Spleen (tissue), 11 donors: ENCODE measurements at regions not wholly inside any gene's neighbourhood (a gene's known extent, or its start where the extent isn't known, plus 50 kb on each side); places are given as distances from the start of the nearest gene placed in this dataset.

Source experiments
- DNase-seq: peaks from one replicate; pipeline ENCODE4 v3.0.0-alpha.2; 2020
- H3K27ac ChIP-seq, 8 donors: fragments of 200-600 bp; sonication (generic) in 7 of 8; 1 replicate in 4 of 8; 2 replicates in 4 of 8; pipeline versions ENCODE4 v1.5.0 to v1.8.0; 2016 to 2021; ENCODE audit warnings: inconsistent platforms in 4 of 8, mild to moderate bottlenecking in 4 of 8, moderate library complexity in 1 of 8
- H3K27me3 ChIP-seq, 7 donors: fragments of 200-600 bp; sonication (generic) in 6 of 7; replicated peaks in 1 of 7; 1 replicate in 4 of 7; 2 replicates in 3 of 7; pipeline versions ENCODE4 v1.5.0 to v1.8.0; 2016 to 2021; ENCODE audit warnings: inconsistent platforms in 3 of 7, mild to moderate bottlenecking in 1 of 7
- H3K36me3 ChIP-seq, 6 donors: fragments of 200-600 bp; sonication (generic) in 5 of 6; 1 replicate in 4 of 6; 2 replicates in 2 of 6; pipeline versions ENCODE4 v1.5.0 to v1.8.0; 2016 to 2021; ENCODE audit warnings: inconsistent platforms in 2 of 6
- H3K4me1 ChIP-seq, 6 donors: fragments of 200-600 bp; sonication (generic) in 5 of 6; 1 replicate in 3 of 6; 2 replicates in 3 of 6; pipeline versions ENCODE4 v1.5.0 to v1.8.0; 2016 to 2021; ENCODE audit warnings: inconsistent platforms in 3 of 6
- H3K4me3 ChIP-seq, 8 donors: fragments of 200-600 bp; sonication (generic) in 7 of 8; 1 replicate in 4 of 8; 2 replicates in 4 of 8; pipeline versions ENCODE4 v1.5.0 to v1.8.0; 2016 to 2021; ENCODE audit warnings: inconsistent platforms in 4 of 8, mild to moderate bottlenecking in 4 of 8, moderate library complexity in 2 of 8
- H3K9me3 ChIP-seq, 8 donors: fragments of 200-600 bp; sonication (generic) in 7 of 8; 1 replicate in 4 of 8; 2 replicates in 4 of 8; pipeline versions ENCODE4 v1.5.0 to v1.8.0; 2016 to 2021; ENCODE audit warnings: inconsistent platforms in 4 of 8
- POLR2A ChIP-seq, 3 donors: fragments of 450-650 bp; IDR thresholded peaks; one replicate each; pipeline ENCODE4 v1.5.1; 2017; ENCODE audit warnings: antibody characterized with exemption in 3 of 3, mild to moderate bottlenecking in 1 of 3
- POLR2AphosphoS5 ChIP-seq, 3 donors: sonication (generic); formaldehyde crosslinking; IDR thresholded peaks; one replicate each; pipeline ENCODE4 v1.5.1; 2017; ENCODE audit warnings: antibody characterized with exemption in 3 of 3
- WGBS, 5 donors: extraction: QIAGEN DNeasy Blood & Tissue Kit in 3 of 5; methylation state at CpG; one replicate each; pipeline versions ENCODE4 v1.1.5 to v1.1.7; 2013 to 2018; 5-methylcytosine and 5-hydroxymethylcytosine counted together
- intact Hi-C: fragments of 100-400 bp; cut with DNase I; formaldehyde crosslinking; loops from one replicate; pipeline ENCODE4 v1.15.0; 2023; ENCODE audit warnings: low total_unique reads
- TF ChIP-seq, protein P1 (sequence below), 11 experiments: fragments of 200-600 bp in 7 of 11; fragments of 450-650 bp in 4 of 11; sonication (generic) in 4 of 11; IDR thresholded peaks in 8 of 11; conservative IDR thresholded peaks in 3 of 11; 1 replicate in 7 of 11; 2 replicates in 4 of 11; pipeline versions ENCODE4 v1.4.0 to v1.8.0; 2016 to 2021; ENCODE audit warnings: antibody characterized with exemption in 11 of 11, inconsistent platforms in 4 of 11, mild to moderate bottlenecking in 1 of 11
- donor health status: healthy with polysubstance abuse.
- donor health status: DM: no; HTN: no; CAD: no; lungs with moderate emphysema.
- donor health status: DM: no; HTN: no; CAD: no.
- donor health status: Bipolar disorder and iron deficiency.
- donor health status: healthy.
- donor health status: DM: no; HTN: no; CAD: no.
- donor health status: DM: yes; HTN: yes; CAD: no.

DNA sequence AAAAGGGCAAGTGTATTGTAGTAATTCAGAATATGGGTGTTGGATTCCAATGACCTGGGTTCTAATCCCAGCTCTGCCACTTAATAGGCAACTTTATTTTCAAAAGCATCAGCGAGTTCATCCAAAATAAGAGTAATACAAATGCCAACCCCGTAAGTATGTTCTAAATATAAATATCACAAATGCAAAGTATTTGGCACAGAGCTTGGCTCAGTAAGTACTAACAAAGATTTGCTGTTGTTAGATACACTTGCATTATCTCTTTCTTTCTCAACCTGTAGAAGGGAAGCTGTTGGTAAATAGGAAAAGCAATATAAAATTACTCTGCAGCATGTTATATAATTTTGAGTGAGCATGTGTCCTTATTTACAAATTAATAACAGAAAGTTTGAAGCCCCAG, 1302.6 kb upstream of the FAM98A start:
- H3K4me3 ChIP-seq = no peak overlapping the region
- H3K36me3 ChIP-seq = no peaks in the 10 kb centered on the region
- intact Hi-C loops = no loop called here
- DNase-seq = no peak
- TF ChIP-seq POLR2A (IDR thresholded peaks at IDR 0.05) = no peak
- TF ChIP-seq POLR2AphosphoS5 (IDR thresholded peaks at IDR 0.05) = no peak
- TF ChIP-seq, protein P1, sequence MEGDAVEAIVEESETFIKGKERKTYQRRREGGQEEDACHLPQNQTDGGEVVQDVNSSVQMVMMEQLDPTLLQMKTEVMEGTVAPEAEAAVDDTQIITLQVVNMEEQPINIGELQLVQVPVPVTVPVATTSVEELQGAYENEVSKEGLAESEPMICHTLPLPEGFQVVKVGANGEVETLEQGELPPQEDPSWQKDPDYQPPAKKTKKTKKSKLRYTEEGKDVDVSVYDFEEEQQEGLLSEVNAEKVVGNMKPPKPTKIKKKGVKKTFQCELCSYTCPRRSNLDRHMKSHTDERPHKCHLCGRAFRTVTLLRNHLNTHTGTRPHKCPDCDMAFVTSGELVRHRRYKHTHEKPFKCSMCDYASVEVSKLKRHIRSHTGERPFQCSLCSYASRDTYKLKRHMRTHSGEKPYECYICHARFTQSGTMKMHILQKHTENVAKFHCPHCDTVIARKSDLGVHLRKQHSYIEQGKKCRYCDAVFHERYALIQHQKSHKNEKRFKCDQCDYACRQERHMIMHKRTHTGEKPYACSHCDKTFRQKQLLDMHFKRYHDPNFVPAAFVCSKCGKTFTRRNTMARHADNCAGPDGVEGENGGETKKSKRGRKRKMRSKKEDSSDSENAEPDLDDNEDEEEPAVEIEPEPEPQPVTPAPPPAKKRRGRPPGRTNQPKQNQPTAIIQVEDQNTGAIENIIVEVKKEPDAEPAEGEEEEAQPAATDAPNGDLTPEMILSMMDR (IDR thresholded peaks at IDR 0.05 in 8 of 11, conservative IDR thresholded peaks at IDR 0.05 in 3 of 11) = no peak
- no peaks in the 10 kb centered on the region for H3K4me1 ChIP-seq
- WGBS, 5 donors = 72 to 89% (median 81%) methylated on average over 2 of the region's 2 CpGs
- H3K9me3 ChIP-seq = no peaks in the 10 kb centered on the region
- no peaks in the 10 kb centered on the region for H3K27me3 ChIP-seq
- H3K27ac ChIP-seq = no peak overlapping the region

DNA sequence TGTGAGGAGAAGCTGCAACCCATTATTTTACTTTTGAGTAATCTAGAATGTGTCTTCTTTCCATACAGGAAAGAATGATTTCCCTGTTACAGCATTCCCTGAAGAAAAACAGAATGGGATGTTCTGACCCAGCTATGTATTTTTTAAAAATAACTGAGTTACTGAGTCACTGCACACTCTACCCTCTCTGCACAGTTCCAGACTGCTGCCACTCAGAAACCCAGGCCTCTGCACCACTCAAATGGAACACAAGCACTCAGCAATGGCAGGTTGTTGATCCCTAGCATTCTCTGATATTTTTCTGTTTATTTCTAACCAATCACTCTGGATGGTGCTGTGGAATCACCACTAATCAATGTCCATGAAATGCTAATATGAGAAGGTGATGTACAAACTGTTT, 1300.0 kb upstream of the FAM98A start:
- Histone ChIP-seq H3K4me1 (no peaks in the 10 kb centered on the region), H3K9me3 (no peaks in the 10 kb centered on the region), H3K27me3 (no peaks in the 10 kb centered on the region), H3K27ac (no peak overlapping the region), H3K36me3 (no peaks in the 10 kb centered on the region), H3K4me3 (no peak overlapping the region)
- DNase-seq = no peak
- TF ChIP-seq, protein P1 (IDR thresholded peaks at IDR 0.05 in 8 of 11, conservative IDR thresholded peaks at IDR 0.05 in 3 of 11) = no peak
- TF ChIP-seq POLR2AphosphoS5 (IDR thresholded peaks at IDR 0.05) (no peak), POLR2A (IDR thresholded peaks at IDR 0.05) (no peak)
- intact Hi-C loops = no loop called here

DNA sequence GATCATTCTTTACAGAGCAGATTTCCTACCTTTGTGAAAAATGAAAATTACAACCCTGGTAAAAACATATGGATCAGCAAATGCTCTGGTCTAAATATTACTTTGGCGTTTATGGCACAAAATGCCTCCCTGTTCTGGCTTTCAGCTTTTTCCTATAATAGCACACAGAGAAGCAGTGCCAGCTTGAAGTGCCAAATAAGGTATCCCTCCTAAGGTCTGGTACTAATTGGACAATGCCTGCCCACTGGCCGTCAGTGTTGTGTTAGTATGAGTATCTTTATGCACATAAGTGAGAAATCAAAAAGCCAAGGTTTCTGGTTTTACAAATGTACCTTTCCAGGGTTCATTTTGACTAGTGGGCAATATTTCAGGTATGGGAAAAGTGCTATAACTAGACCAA, 1293.7 kb upstream of the FAM98A start:
- intact Hi-C loops = no loop called here
- Histone ChIP-seq H3K36me3 (no peaks in the 10 kb centered on the region), H3K9me3 (no peaks in the 10 kb centered on the region), H3K27ac (no peak overlapping the region), H3K4me3 (no peak overlapping the region), H3K27me3 (no peaks in the 10 kb centered on the region), H3K4me1 (no peaks in the 10 kb centered on the region)
- DNase-seq = no peak
- TF ChIP-seq, protein P1 (IDR thresholded peaks at IDR 0.05 in 8 of 11, conservative IDR thresholded peaks at IDR 0.05 in 3 of 11) = no peak
- TF ChIP-seq POLR2AphosphoS5 (IDR thresholded peaks at IDR 0.05) = no peak
- TF ChIP-seq POLR2A (IDR thresholded peaks at IDR 0.05) = no peak
- WGBS, 5 donors = 75 to 87% (median 79%) methylated on average over 2 of the region's 2 CpGs

DNA sequence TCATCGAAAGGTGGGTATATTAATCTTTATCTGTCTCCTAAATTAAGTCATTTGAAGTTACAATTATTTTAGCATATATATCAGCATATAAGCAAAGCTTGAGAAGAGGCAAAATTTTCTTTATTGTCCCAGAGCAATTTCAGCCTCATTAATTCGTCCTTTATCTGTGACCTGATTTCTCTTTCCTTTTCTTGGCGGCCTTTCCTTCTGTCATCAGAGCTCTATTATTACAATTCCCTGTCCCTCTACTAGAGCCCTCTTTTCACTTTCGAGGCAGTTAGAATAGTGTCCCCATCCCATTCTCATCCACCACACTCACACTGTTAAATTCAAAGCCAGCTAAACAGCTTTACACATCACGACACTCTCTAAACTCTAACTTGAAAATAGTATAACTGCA, 1293.2 kb upstream of the FAM98A start:
- TF ChIP-seq POLR2AphosphoS5 (IDR thresholded peaks at IDR 0.05) (no peak), POLR2A (IDR thresholded peaks at IDR 0.05) (no peak)
- TF ChIP-seq, protein P1 (IDR thresholded peaks at IDR 0.05 in 8 of 11, conservative IDR thresholded peaks at IDR 0.05 in 3 of 11) = no peak
- H3K36me3 ChIP-seq = no peaks in the 10 kb centered on the region
- 78 to 92% (median 83%) methylated on average over 5 of the region's 5 CpGs for WGBS, 5 donors
- no peaks in the 10 kb centered on the region for H3K4me1 ChIP-seq
- intact Hi-C loops = no loop called here
- H3K4me3 ChIP-seq = no peak overlapping the region
- no peaks in the 10 kb centered on the region for H3K9me3 ChIP-seq
- no peak for DNase-seq
- H3K27me3 ChIP-seq = no peaks in the 10 kb centered on the region
- no peak overlapping the region for H3K27ac ChIP-seq
